ENCODE measurements at regions not wholly inside any gene's neighbourhood (a gene's known extent, or its start where the extent isn't known, plus 50 kb on each side); places are given as distances from the start of the nearest gene placed in this dataset.

GRCh38 chr2:173596244-173596643, 241.6 kb downstream of the CDCA7 start:
- Histone ChIP-seq H4K5ac (ENCODE audit: insufficient read length, low read depth, low read length) (no peak overlapping the region), H3K14ac (ENCODE audit: insufficient read depth, low read length) (no peak overlapping the region), H4K8ac (replicated peaks; ENCODE audit: insufficient read length, low read depth, low read length) (no peak overlapping the region), H3K23ac (ENCODE audit: insufficient read length, low read depth, low read length) (no peak overlapping the region), H3K79me2 (ENCODE audit: insufficient read depth, low read length) (0 out of 2 replicates have a peak, but pooled peaks cover 1% of the 10 kb centered on the region), H3K18ac (ENCODE audit: insufficient read length, low read depth, low read length) (no peak overlapping the region), H2AK5ac (ENCODE audit: insufficient read length, low read length) (no peak overlapping the region), H3K56ac (ENCODE audit: insufficient read length, low read depth, low read length) (no peak overlapping the region), H2BK12ac (ENCODE audit: insufficient read length, low read depth, low read length) (no peak overlapping the region), H3K27me3 (ENCODE audit: insufficient read depth, low read length) (no peaks in the 10 kb centered on the region), H2BK15ac (ENCODE audit: low read depth, low read length) (no peak overlapping the region), H2BK20ac (ENCODE audit: low read depth, low read length, poor library complexity, severe bottlenecking) (no peak overlapping the region), H2BK5ac (ENCODE audit: insufficient read length, low read length) (no peak overlapping the region), H4K20me1 (ENCODE audit: control insufficient read depth, insufficient read depth, insufficient read length) (no peaks in the 10 kb centered on the region), H3K23me2 (ENCODE audit: insufficient read length, low read depth, low read length, poor library complexity, severe bottlenecking) (no peaks in the 10 kb centered on the region), H4K91ac (ENCODE audit: insufficient read length, low read depth, low read length) (no peak overlapping the region), H3K4me2 (ENCODE audit: insufficient read depth, insufficient read length, low read length) (no peak overlapping the region), H3K9me3 (ENCODE audit: control insufficient read depth, low read depth, low read length) (peaks cover 13% of the 10 kb centered on the region), H3K27ac (ENCODE audit: insufficient read length, low read depth, low read length) (no peak overlapping the region), H3K9ac (ENCODE audit: extremely low read depth, insufficient read length, low read length) (no peak overlapping the region), H3K79me1 (ENCODE audit: insufficient read depth, low read depth, low read length, poor library complexity, severe bottlenecking) (no peaks in the 10 kb centered on the region), H2BK120ac (ENCODE audit: low read depth, low read length, poor library complexity, severe bottlenecking) (no peak overlapping the region), H3K4ac (ENCODE audit: low read depth, low read length) (no peak overlapping the region), H3T11ph (ENCODE audit: low read length) (no peak overlapping the region), H3K4me1 (ENCODE audit: insufficient read depth, low read length) (no peaks in the 10 kb centered on the region), H2AFZ (ENCODE audit: low read length) (no peak overlapping the region)
- Mint-ChIP-seq H3K9me3 (peaks cover 26 to 35% of the 10 kb centered on the region in 2 experiments), H3K27ac (no peak overlapping the region), H3K4me1 (no peaks in the 10 kb centered on the region), H3K4me3 (no peak overlapping the region), H3K27me3 (ENCODE audit: low read depth) (peaks cover 1% of the 10 kb centered on the region; the same call in 1 of the 2 replicates), H3K36me3 (ENCODE audit: insufficient read depth in 1 of 3, low read depth in 3 of 3) (peaks cover 12 to 25% (median 23%) of the 10 kb centered on the region in 3 experiments)
- no peak for TF ChIP-seq CTCF (conservative IDR thresholded peaks at IDR 0.05)
- DNase-seq, result no peak
